C4-2B (cell line): ENCODE measurements at regions not wholly inside any gene's neighbourhood (a gene's known extent, or its start where the extent isn't known, plus 50 kb on each side); places are given as distances from the start of the nearest gene placed in this dataset.

Experiments
- CTCF ChIP-seq: fragments of 450-650 bp; conservative IDR thresholded peaks from 2 replicates; pipeline ENCODE4 v1.5.1; 2017; ENCODE audit warnings: mild to moderate bottlenecking
- ZFX ChIP-seq: fragments of 450-650 bp; IDR thresholded peaks from 2 replicates; pipeline ENCODE4 v1.6.1; 2017

DNA sequence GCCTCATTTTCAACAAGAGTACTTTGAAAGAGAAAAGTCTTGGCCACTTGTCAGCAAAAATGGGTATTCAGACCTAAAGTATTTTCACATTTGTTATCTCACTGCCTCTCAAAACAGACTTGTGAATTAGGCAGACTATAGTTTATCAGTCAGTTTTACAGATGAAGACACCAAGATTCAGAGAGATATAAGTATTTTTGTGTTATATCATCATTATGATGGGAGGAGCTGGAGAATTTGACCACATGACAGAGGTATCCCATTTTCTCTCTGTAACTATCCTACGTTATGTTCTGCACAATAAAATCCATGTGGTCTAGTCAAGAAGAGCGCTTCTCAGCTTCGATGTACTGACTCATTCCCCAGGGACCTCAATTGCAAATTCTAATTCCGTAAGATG lies 213.7 kb downstream of the MYCN start:
- TF ChIP-seq CTCF (no peak), ZFX (no peak)
